ENCODE measurements at regions not wholly inside any gene's neighbourhood (a gene's known extent, or its start where the extent isn't known, plus 50 kb on each side); places are given as distances from the start of the nearest gene placed in this dataset.
"Not testable (repeated sequence)": the region's sequence is repeated elsewhere in the genome, so short reads cannot be mapped to it uniquely, and the experiment has no call there.

- H3K27me3 ChIP-seq (ENCODE audit: control insufficient read depth, low read length): no peaks in the 10 kb centered on the region
- H3K9me3 ChIP-seq (ENCODE audit: control insufficient read depth, insufficient read depth, low read length): no peaks in the 10 kb centered on the region
- H3K27ac ChIP-seq (ENCODE audit: low read depth, low read length): no peak overlapping the region
- H3K36me3 ChIP-seq (ENCODE audit: control insufficient read depth, low read length): no peaks in the 10 kb centered on the region
- H3K9me2 ChIP-seq (replicated peaks; ENCODE audit: control insufficient read depth, low read length): no peaks in the 10 kb centered on the region
- no peaks in the 10 kb centered on the region for H4K20me1 ChIP-seq (ENCODE audit: control insufficient read depth, insufficient read depth, low read depth, low read length)
- no peaks in the 10 kb centered on the region for H3F3A ChIP-seq (ENCODE audit: control insufficient read depth, insufficient read depth)
- TF ChIP-seq CTCF (IDR thresholded peaks at IDR 0.05; ENCODE audit: low read depth, low read length, poor library complexity, severe bottlenecking): no peak
- TF ChIP-seq EZH2phosphoT487 (IDR thresholded peaks at IDR 0.05; ENCODE audit: borderline replicate concordance, low read length): no peak
- H3K4me1 ChIP-seq (ENCODE audit: control insufficient read depth, low read length): no peaks in the 10 kb centered on the region
- H3K4me3 ChIP-seq (ENCODE audit: low read length): no peak overlapping the region
- H3K4me2 ChIP-seq (ENCODE audit: low read length): no peak overlapping the region
- H3K79me2 ChIP-seq (ENCODE audit: control insufficient read depth, low read length): no peaks in the 10 kb centered on the region
These were observed 351.9 kb downstream of the S1PR1 start for GRCh38 chr1:101588677-101589076.

GRCh38 chr1:101592845-101593244, 356.0 kb downstream of the S1PR1 start:
- H3K4me1 ChIP-seq (ENCODE audit: control insufficient read depth, low read length): no peaks in the 10 kb centered on the region
- no peak overlapping the region for H3K27ac ChIP-seq (ENCODE audit: low read depth, low read length)
- no peak overlapping the region for H3K4me2 ChIP-seq (ENCODE audit: low read length)
- H3K4me3 ChIP-seq (ENCODE audit: low read length): no peak overlapping the region
- H3K36me3 ChIP-seq (ENCODE audit: control insufficient read depth, low read length): no peaks in the 10 kb centered on the region
- no peaks in the 10 kb centered on the region for H3K27me3 ChIP-seq (ENCODE audit: control insufficient read depth, low read length)
- no peaks in the 10 kb centered on the region for H3K79me2 ChIP-seq (ENCODE audit: control insufficient read depth, low read length)
- TF ChIP-seq EZH2phosphoT487 (IDR thresholded peaks at IDR 0.05; ENCODE audit: borderline replicate concordance, low read length): no peak
- TF ChIP-seq CTCF (IDR thresholded peaks at IDR 0.05; ENCODE audit: low read depth, low read length, poor library complexity, severe bottlenecking): no peak
- H3K9me2 ChIP-seq (replicated peaks; ENCODE audit: control insufficient read depth, low read length): no peaks in the 10 kb centered on the region
- no peaks in the 10 kb centered on the region for H4K20me1 ChIP-seq (ENCODE audit: control insufficient read depth, insufficient read depth, low read depth, low read length)
- H3K9me3 ChIP-seq (ENCODE audit: control insufficient read depth, insufficient read depth, low read length): no peaks in the 10 kb centered on the region
- no peaks in the 10 kb centered on the region for H3F3A ChIP-seq (ENCODE audit: control insufficient read depth, insufficient read depth)

DNA sequence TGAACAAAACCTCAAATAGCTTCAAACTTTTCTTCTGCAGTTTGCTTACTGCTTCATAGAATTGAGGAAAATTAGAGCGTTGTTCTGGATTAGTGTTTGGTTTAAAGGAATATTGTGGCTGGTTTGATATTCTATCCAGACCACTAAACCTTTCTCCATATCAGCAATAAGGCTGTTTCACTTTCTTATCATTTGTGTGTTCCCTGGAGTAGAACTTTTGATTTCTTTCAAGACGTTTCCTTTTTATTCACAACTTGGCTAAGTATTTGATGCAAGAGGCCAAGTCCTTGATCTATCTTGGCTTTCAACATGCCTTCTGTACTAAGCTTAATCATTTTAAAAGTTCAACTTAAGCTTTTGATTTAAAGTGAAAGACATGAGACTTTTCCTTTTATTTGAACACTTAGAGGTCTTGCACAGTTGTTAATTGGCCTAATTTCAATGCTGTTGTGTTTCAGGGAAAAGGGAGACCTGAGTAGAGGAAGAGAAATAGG, 359.1 kb downstream of the S1PR1 start:
- no peak for TF ChIP-seq EZH2phosphoT487 (IDR thresholded peaks at IDR 0.05; ENCODE audit: borderline replicate concordance, low read length)
- TF ChIP-seq CTCF (IDR thresholded peaks at IDR 0.05; ENCODE audit: low read depth, low read length, poor library complexity, severe bottlenecking): no peak
- Histone ChIP-seq H3K79me2 (ENCODE audit: control insufficient read depth, low read length) (no peaks in the 10 kb centered on the region), H3K9me3 (ENCODE audit: control insufficient read depth, insufficient read depth, low read length) (no peaks in the 10 kb centered on the region), H3K9me2 (replicated peaks; ENCODE audit: control insufficient read depth, low read length) (no peaks in the 10 kb centered on the region), H3K27ac (ENCODE audit: low read depth, low read length) (no peak overlapping the region), H3K36me3 (ENCODE audit: control insufficient read depth, low read length) (no peaks in the 10 kb centered on the region), H3K4me2 (ENCODE audit: low read length) (no peak overlapping the region), H3K4me3 (ENCODE audit: low read length) (no peak overlapping the region), H3F3A (ENCODE audit: control insufficient read depth, insufficient read depth) (no peaks in the 10 kb centered on the region), H3K4me1 (ENCODE audit: control insufficient read depth, low read length) (no peaks in the 10 kb centered on the region), H3K27me3 (ENCODE audit: control insufficient read depth, low read length) (no peaks in the 10 kb centered on the region), H4K20me1 (ENCODE audit: control insufficient read depth, insufficient read depth, low read depth, low read length) (no peaks in the 10 kb centered on the region)

- not testable (repeated sequence) for H3K4me1 ChIP-seq (ENCODE audit: control insufficient read depth, low read length); H4K20me1 ChIP-seq (ENCODE audit: control insufficient read depth, insufficient read depth, low read depth, low read length); H3K4me2 ChIP-seq (ENCODE audit: low read length); H3F3A ChIP-seq (ENCODE audit: control insufficient read depth, insufficient read depth); H3K27ac ChIP-seq (ENCODE audit: low read depth, low read length); H3K4me3 ChIP-seq (ENCODE audit: low read length); H3K27me3 ChIP-seq (ENCODE audit: control insufficient read depth, low read length); H3K36me3 ChIP-seq (ENCODE audit: control insufficient read depth, low read length); H3K9me3 ChIP-seq (ENCODE audit: control insufficient read depth, insufficient read depth, low read length); H3K9me2 ChIP-seq (replicated peaks; ENCODE audit: control insufficient read depth, low read length); H3K79me2 ChIP-seq (ENCODE audit: control insufficient read depth, low read length)
These were observed 363.8 kb downstream of the S1PR1 start for GRCh38 chr1:101600615-101601014.

Measured in DOHH2 (cell line).